RKO (cell line): ENCODE measurements at regions not wholly inside any gene's neighbourhood (a gene's known extent, or its start where the extent isn't known, plus 50 kb on each side); places are given as distances from the start of the nearest gene placed in this dataset.

Experiments used
- DNase-seq: peaks from one replicate; pipeline ENCODE4 v3.0.0-alpha.2; 2016; ENCODE audit warnings: low spot score

DNA sequence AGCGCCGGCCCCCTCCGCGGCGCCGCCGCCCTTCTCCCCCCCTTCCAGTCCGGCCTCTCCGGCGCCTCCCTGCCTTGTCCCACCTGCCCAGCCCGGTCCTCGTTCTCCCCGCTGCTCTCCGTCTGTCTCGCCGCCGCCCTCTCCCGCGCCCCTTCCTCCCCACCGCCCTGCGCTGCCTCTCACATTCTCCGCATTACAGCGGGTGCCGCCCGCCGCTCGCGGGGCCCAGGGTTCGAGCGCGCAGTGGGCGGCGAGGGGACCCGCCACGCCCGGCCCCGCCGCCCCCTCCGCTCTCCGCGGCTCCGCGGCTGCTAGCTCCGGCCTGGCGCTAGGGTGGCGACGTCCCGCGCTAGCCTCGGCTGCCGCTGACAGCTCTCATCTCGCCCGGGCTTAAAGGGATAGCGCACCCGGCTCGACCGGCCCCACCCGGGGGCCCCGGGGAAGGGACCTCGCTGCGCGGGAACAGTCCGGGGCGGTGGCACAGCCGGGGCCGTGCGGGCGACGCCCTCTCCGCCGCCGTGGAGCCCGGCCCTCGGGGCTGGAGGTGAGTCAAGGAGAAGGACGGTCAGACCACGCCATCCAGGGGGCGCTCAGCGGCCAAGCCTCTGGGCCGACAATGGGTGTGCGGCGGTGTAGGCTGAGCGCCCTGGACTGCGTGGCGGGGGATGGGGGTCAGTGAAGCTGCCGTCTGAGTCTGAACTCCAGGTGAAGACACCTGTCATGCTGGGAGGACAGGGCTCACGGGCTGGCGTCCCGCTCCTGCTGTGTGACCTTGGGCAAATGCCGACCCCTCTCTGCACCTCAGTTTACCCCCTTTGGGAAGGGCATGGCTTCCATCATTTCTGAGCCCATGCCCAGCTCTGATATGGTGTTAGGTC is 187.4 kb upstream of the LINGO1 start:
- no peak for DNase-seq

DNA sequence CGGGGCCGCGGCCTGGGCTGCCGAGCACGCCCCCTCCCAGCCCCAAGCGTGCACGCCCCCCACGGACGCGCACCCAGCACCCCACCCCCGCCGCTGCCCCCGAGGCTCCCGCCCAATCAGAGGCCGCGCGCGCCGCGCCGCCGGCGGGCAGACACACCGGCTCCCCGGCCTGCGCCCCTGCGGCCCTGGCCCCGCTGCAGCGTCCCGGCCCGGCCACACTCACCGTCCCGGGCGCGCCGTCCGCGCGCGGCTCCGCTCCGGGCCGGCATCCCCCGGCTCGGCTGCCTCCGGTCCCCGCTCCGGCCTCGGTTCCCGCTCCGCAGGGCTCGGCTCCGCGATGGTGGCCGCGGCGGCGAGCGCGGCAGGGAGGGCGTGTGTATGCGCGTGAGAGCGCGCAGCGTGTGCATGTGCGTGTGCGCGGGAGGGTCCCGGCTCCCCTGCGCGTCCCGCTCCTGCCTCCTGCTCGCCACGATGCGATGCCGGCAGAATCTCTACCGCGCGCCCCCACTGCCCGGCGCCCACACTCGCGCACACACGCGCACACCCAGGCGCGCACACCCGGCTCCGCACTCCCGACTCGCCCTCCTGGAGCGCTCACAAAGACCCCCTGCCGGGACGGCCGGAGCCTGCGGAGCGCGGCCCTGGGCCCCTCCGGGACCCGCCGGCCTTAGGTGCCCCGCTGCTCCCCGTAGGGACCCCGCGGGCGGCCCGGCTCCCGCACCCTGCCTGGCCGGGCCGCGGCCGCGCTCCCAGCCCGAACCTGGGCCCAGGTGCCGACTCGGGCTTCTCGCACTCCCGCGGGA is 186.5 kb upstream of the LINGO1 start:
- DNase-seq: no peak

DNA sequence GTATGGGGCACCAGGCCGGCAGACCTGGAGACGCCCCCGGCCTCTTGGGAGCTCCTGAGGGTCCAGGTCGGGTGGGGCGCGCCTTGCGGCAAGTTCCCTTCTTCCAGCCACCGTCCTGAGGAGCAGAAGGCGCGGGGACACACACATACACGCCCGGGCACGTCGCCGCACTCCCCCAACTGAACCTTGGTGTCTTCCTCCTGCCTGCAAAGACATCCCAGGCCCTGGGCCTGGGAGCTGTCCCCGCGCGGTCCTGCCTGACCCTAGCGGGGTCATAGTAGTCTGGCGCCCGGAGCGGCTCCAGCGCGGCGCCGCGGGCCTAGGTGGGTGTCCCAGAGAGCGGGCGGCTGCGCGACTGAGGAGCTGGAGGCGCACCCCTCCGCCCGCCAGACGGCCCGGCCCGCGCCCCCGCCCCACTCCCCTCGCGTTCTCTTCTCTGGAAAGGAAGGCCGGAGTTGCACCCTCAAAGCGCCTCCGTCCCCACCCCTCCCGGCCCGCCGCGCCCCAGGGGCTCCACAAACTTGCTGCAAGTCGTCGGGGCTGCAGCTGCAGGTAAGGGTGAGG is 185.9 kb upstream of the LINGO1 start:
- DNase-seq: no peak

DNA sequence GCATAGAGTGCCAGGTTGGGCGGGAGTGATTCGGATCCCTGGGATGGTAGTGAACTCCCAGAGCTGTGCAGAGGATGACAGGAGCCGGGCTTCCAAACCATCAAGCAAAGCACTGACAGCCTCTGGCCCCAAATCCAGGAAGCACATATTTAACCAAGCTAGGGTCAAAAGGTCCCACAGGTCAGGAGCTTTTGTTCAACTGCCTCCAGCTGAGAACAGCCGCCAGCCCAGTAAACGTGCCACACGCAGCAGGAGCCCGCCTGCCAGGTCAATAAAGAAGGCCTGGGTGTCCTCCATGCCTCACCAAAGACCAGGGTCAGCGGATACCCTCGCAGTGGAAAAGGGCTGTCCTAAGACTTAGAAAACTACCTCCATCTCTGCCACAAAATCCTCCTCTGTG is 184.7 kb upstream of the LINGO1 start:
- DNase-seq: no peak

DNA sequence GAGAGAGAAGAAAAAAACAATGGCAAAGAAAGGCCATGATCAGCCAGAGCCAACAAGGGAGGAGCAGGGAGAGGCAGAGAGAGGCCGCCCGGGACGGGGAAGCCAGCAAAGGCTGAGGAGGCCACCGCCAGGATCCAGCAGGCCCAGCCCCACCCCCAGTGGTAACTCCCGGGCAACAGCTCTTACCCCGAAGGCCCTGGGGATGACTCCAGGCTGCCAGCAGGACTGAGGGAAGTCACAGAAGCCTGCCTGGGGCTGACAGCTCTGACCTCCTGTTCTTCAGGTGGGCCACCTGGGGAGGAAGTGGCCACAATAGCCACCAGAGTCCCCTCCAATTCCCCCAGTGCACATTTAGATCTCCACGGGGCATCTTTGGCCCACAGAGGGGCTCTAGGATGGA is 184.3 kb upstream of the LINGO1 start:
- no peak for DNase-seq

DNA sequence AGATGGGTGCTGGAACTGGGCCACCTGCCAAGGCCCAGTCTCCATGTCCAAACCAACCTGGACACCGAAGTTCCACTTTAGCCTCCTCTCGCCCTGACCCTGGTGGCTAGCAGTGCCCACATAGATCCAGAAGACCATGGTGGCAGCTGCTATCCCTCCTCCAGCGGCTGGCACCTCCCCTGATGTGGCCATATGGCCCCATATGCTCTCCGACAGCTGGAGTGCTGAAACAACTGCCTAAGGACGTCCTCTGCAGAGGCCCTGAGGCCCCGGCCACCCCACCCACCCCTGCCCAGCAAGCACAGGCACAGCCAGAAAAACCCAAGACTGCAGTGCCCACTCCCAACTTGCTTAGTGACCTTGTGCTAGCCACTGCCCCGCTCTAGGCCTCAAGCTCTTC is 182.3 kb upstream of the LINGO1 start:
- no peak for DNase-seq

GRCh38 chr15:77812664-77813063 is 180.0 kb upstream of the LINGO1 start:
- no peak for DNase-seq

- DNase-seq: no peak
These were observed 178.6 kb upstream of the LINGO1 start for GRCh38 chr15:77811270-77811669.

DNA sequence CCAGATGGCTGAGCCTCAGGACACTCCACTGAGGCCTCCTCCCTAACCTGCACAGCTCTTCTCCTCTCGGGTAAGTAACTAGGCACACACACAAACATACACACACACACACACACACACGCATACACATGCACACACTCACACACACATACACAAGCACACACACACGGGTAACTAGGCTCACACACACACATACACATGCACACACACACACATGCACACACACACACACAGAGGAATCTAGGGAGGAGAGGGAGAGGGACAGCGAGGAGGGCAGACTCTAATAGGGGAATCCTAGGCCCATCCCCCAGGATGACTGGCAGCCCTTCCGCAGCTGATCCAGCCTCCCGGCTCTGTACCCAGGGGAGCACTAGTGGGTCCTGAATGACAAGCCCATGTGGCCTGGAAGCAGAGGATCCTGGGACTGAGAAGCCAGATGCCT is 177.4 kb upstream of the LINGO1 start:
- no peak for DNase-seq

- no peak for DNase-seq
These were observed 176.0 kb upstream of the LINGO1 start for GRCh38 chr15:77808581-77809177.

DNA sequence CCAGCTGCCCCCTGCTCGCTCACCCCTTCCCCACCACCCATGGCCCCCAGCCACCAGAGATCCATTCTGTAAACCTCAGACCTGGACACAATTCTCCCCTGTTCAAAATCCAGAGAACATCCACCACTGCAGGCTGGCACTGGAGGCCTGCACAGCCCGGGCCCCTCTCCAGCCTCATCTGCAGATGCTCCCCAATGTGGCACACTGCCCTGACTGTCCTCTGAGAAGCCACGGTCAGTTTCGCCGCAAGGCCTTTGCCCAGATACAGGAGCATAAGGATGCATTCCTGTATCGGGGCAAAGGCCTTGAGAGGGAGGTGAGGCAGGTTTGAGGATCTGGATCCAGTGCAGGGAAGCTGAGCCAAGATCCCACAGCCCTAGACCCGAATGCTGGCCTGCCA is 175.4 kb upstream of the LINGO1 start:
- DNase-seq: no peak

- DNase-seq: no peak
These were observed 174.9 kb upstream of the LINGO1 start for GRCh38 chr15:77807611-77808010.

- DNase-seq: no peak
These were observed 174.4 kb upstream of the LINGO1 start for GRCh38 chr15:77807115-77807514.

- DNase-seq: no peak
These were observed 171.5 kb upstream of the LINGO1 start for GRCh38 chr15:77804210-77804609.

DNA sequence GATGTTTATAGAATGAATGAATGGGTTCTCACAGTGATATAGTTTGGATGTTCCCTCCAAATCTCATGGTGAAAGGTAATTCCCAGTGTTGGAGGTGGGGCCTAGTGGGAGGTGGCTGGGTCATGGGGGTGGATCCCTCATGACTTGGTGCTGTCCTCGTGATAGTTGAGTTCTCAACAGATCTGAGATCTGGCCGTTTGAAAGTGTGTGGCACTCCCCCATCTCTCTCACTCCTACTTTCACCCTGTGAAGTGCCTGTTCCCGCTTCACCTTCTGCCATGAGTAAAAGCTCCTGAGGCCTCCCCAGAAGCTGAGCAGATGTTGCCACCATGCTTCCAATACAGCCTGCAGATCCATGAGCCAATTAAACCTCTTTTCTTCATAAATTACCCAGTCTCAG is 170.8 kb upstream of the LINGO1 start:
- no peak for DNase-seq

DNA sequence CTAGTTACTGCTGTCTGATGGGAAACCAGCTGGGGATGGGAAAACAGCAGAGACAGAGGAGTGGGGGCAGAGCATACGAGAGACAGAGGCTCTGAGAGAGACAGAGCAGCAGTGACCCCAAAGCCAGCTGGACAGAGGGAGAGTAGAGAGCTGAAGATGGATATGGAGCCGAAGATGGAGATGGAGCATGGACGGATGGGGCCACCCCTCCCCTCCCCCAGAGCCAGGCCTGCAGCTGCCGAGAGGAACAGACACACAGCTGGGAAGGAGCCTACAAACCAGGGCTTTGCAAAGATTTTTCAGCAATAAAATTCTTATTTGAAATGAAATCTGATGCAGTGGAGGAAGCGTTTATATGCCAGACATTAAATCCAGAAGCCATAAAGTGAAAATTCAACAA is 167.6 kb upstream of the LINGO1 start:
- DNase-seq: no peak

DNA sequence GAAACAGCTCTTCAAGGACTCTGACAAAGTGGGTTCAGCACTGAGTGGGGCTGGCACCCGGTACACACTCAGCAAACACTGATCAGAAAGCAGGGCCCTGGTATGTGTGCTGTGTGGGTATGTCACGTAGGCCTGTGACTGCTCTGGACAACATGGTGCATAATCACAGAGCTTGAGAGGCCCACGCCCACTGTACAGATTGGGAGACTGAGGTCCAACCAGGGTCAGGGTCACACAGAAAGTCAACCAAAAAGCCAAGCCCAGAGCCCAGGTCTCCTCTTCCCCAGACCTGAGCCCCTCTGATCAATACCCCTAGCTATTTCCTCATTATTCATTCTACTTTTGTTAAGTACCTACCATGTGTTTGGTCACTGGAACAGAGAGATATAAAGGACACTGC is 166.1 kb upstream of the LINGO1 start:
- no peak for DNase-seq

GRCh38 chr15:77798151-77798835 is 165.6 kb upstream of the LINGO1 start:
- no peak for DNase-seq

- no peak for DNase-seq
These were observed 164.6 kb upstream of the LINGO1 start for GRCh38 chr15:77797270-77797669.

GRCh38 chr15:77796046-77796729 is 163.5 kb upstream of the LINGO1 start:
- DNase-seq: no peak

DNA sequence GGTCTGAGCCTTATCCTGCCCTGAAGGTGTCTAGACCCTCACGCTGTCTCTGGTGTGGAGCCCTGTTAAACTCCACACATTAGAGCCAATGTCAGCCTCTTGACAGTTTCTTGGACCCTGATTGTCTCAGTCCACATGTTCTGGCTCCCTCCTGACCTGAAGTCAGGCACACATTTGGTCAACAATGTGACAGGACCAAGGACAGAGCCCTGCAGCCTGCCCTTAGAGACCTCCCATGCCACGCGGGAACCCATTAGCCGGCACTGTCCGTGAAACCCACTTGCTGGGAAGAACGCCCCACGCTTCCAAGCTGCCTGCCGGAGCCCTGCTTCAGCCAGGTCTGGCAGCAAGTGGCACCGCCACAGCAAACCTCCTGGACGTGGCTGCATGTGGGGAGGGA is 162.7 kb upstream of the LINGO1 start:
- no peak for DNase-seq
